HG03103 (cell line): ENCODE measurements at regions not wholly inside any gene's neighbourhood (a gene's known extent, or its start where the extent isn't known, plus 50 kb on each side); places are given as distances from the start of the nearest gene placed in this dataset.
"Not testable (repeated sequence)": the region's sequence is repeated elsewhere in the genome, so short reads cannot be mapped to it uniquely, and the experiment has no call there.

ENCODE experiments used
- ATAC-seq: cut with Tn5 transposase; IDR thresholded peaks from one replicate; pipeline ENCODE4 v1.9.1; 2021; ENCODE audit warnings: low read depth; ENCODE audit not compliant: unreplicated experiment

DNA sequence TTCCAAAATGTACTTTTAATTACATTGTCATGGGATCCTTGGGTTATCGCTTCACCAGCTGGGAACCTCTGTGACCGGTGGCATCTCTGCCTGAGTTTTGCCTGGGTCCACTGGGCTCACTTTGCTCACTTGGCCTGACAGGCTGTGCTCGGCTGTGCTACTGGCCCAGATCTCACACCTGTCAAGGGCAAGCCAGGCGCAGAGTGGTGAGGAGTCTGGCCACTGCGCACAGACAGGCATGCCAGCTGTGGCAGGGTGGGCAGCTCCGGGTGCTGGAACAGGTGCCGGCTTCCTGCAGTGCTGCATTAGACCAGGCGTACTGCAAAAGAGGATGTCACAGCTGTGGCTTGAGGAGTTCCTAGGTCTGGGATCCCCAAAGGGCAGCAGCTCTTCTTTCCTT lies 489.8 kb downstream of the TENT5A start:
- ATAC-seq = no peak

DNA sequence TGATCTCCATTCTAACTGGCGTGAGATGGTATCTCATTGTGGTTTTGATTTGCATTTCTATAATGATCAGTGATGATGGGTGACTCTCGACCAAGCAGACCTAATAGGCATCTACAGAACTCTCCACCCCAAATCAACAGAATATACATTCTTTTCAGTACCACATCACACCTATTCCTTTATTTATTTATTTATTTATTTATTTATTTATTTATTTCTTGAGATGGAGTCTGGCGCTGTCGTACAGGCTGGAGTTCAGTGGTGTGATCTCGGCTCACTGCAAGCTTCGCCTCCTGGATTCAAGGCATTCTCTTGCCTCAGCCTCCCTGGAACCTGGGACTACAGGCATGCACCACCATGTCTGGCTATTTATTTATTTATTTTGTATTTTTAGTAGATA lies 496.3 kb downstream of the TENT5A start:
- not testable (repeated sequence) for ATAC-seq

DNA sequence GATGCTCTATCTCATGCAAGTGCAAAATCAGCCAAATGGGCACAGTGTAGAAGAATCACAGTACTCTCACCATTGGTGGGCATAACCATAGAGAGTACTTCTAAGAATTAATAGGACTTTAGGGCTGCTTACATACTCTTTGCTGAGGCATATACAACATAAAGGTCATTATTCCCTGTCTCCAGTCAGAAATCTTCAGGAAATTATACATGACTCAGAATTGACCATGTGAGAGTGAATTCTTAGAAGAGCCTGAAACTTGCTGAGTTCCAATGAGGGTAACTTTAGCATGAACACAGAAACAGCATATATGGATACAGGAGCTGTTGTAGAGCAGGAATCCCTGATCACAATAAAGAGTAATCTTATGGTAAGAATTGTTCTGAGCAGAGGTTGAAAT lies 498.7 kb downstream of the TENT5A start:
- ATAC-seq = no peak

DNA sequence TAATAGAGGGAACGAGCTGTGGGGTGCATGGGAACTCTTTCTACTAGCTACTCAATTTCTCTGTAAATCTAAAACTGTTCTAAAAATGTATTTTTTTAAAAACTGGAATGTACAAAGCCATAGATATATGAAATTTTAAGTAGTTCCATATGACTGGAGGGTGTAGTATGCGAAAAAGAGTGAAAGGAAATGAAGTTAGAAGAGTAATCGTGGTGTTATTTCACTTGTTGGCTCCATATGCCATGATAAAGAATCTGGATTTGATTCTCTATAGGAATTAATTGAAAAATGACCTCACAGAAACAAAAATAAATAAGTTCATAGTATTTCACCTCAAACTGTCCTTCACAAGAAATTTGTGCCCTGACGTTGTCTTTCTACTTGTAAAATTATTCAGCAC lies 500.2 kb downstream of the TENT5A start:
- no peak for ATAC-seq

DNA sequence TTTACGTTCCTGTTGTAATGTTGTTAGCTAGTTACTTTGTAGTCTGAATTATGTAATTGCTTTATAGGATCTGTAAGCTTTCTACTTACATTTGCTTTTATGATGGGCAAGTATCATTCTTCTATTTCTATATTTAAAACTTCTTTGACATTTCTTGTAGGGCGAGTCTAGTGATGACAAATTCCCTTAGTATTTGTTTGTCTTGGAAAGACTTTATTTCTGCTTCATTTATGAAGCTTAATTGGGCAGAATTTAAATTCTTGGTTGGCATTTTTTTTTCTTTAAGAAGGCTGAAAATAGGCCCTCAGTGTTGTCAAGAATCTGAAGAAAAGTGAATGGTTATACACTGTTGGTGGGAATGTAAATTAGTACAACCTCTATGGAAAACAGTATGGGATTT lies 506.3 kb downstream of the TENT5A start:
- ATAC-seq = no peak

DNA sequence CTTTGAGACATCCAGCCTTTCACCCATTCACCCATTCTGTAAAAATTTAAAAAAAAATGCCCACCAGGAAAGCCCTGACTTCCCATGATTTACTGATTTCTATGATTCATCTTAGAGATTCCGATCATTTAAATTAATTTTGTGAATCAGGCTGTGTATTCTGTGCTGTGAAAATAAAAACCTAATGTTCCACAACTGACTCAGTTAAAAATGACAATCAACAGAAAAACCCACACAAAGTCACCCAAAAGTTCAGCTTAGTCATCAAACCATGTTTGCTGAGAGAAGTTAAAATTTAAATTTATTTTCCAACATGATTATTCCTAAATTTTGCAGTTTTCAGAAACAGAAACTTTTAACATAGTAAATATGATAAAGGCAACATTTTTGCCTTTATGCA lies 509.9 kb downstream of the TENT5A start:
- ATAC-seq = no peak

DNA sequence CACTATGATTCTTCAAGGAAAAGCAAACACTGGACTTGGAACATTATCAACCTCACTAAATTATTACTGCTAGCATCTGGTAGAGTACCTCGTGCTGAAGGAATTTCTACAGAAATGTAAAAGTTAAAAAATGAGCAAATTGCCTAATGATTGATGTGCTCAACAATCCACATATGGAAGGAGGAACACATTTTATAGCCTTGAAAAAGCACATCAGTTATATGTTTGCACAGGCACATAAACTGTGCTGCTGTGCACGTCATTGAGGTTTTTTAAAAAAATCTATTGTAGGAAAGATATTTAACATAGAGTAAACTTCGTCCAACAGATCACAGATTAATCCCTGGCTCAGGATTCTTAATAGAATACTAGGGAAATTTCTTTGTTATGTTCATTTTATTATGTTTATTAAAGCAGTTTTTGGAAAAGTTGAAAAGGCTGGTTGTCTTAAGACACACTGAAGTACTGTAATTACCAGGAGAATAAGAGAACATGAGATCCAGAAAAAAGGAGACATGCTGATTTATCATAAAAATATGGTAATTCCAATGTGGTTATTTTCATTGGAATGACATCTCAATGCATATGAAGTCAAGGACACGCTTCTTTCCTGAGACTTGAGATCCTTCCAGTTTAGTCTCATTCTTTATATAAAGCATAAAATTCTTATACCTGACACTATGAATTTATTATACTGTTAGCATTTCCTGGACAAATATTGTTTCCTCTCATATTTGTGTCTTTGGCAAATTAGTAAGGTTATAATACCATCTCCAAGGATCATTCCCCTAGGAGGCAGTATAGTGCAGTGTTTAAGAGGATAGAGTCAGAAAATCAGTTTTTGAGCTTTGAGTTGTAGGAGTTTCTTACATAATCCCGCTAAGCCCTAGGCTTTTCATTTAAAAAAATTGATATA lies 511.1 kb downstream of the TENT5A start:
- no peak for ATAC-seq

DNA sequence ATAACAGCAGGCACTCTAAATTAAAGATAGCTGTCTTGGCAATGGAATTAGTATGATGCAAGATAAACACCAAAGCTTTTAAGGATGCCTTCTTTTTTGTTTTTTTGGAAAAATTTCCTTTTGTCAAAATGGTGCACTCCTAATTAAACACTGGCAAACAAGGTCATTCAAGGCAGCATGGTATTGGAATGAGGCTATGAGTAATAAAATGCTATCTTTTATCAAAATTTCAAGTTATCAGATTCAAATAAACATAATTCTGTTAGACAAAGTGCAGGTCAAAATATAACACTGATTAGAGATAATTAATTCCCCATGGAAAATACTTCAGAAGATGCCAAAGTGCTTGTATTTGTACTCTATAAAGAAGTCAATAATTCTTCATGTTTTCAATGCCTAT lies 514.1 kb downstream of the TENT5A start:
- no peak for ATAC-seq

DNA sequence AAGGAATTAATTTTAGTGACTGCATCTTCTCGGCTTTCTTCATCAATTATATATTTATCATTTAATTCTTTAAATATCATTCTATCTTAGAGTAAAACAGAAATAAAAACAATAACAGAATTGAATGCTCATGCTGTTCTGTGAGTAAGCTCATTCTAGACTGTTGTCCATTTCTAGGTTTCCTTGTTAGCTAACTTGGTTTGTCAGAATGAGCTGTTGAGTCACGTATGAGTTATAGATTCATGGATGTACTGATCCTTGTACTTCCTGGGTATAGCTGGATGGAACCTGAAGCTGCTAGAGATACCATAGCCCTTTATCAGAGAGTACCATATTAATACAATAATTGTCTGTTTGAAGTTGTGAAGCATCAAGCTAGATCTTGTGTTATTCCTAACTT lies 515.3 kb downstream of the TENT5A start:
- no peak for ATAC-seq

DNA sequence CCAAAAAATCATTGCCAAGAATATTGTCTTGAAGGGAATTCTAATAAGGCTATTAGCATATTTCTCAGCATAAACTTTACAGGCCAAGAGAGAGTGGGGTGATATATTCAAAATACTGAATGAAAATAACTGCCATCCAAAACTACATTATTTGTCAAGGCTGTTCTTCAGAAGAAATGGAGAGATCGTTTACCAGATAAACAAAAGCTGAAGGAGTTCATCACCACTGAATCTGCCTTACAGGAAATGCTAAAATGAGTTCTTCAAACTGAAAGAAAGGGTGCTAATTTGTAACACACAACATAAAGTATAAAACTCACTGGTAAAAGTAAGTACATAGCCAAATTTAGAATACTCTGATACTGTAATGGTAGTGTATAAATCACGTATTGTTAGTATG lies 517.0 kb downstream of the TENT5A start:
- no peak for ATAC-seq

DNA sequence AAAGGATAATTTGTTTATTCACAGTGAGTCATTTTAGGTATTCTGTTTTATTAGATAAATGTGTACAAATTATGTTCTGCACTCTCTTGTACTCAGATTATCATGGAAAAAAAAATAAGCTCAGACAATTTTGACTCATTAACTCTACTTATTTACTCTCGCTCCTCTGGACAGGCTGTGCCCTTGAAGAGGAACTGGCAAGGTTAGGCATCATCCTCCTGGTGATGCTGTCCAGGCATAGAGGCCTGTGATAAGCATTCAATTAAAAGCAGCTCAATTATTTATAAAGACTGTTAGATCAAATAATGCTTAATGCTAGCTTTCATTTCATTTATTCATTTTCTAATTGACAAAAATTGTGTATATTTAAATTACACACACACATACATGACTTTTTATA lies 518.5 kb downstream of the TENT5A start:
- no peak for ATAC-seq

DNA sequence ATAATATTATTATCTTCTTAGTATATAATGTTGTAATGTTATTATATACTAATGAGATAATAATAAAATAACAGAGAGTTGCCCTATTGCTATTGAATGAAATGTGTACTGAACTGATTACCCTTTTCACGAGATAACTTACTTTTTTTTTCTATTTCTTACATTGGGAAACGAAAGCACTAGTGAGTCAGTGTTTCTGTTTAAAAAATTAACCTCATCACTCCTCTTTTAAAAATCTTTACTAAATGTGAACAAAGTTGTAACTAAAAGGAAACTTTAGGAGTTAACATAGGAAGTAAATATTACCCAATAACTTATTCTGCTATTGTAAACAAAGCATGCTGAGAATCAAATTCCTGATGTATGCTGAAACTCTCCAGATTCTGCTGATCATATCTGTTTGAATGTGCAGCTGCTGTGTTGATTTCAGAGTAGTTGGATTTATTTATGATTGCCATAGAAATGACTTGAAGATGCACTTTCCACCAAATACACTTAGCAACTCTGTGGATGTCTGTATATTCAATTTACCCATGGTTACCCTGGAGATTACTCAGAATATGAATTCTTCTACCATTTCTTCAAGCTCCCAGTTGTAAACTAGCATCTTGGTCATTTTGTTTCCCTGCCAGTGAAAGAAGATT lies 523.4 kb downstream of the TENT5A start:
- ATAC-seq = no peak

DNA sequence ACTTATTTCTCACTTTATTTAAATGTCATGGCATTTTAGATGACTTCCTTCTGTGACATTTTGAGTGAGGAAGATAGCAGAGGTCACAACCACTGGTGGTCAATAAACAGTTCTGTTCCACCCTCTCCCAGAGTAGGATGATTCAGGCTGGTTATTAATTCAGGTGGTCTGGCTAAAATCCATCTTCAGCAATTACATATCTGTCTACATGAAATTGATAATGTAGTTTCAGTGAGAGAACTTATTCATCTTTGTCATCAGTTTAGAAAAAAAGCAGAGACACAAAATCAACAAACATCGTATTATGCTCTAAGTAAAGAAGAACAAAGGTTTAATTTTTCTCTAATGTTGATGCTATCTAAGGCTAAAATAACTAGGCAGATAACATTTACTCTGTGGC lies 525.5 kb downstream of the TENT5A start:
- no peak for ATAC-seq

DNA sequence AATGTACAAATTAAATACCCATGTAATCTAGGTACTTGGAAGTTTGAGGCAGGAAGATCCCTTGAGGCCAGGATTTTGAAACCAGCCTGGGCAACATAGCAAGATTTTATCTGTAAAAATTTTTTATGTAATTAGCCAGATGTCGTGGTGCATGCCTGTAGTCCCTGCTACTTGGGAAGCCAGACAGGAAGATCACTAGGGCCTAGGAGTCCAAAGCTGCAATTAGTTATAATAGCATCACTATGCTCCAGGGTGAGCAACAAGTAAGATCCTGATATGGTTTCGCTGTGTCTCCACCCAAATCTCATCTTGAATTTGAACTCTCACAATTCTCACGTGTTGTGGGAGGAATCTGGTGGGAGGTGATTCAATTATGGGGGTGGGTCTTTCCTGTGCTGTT lies 535.8 kb downstream of the TENT5A start:
- ATAC-seq = no peak

DNA sequence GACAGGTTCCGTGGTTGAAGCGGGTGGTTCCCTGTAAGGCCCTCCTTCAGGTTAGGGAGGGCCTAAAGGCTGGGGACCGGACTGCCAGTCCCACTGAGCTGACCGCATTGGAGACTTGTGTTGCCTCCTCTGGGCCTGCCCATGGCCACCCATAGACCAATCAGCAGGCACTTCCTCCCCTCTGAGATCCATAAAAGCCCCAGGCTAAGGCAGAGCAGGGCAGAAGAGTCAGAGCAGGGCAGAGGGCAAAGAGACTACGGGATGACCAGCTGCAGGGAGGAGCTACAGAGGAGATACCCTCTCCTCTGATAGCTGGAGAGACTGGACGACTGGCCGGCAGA lies 537.4 kb downstream of the TENT5A start:
- no peak for ATAC-seq

DNA sequence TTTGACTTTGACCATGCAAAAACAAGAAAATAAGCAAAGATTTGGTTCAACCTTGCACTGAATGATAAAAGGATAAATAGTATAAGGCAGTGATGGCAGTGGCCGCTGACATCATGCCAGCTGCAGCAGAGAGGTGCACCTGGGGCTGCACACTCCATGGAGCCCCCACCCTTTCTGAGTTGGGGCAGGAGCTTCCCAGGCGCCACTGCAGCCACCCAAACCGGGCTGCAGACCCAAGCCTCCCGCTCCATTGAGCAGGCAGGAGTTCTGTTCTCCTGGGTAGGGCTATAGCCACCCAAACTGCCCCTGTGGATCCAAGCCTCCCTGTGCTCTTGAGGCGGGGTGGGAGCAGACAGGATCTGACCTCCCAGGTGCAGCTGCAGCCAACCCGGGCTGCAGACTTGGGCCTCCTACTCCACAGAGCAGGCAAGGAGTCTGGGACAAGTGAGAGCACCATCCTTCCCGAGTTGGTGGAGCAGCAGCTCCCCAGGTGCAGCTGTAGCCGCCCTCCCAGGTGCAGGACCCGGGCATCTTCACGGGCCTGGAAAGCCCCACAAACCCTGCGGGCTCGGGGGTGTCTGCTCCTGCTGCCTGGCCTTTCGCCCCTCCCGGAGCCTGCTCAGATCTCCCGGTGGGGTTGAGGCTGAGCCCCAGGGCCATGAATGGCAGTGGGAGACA lies 537.9 kb downstream of the TENT5A start:
- ATAC-seq = no peak

DNA sequence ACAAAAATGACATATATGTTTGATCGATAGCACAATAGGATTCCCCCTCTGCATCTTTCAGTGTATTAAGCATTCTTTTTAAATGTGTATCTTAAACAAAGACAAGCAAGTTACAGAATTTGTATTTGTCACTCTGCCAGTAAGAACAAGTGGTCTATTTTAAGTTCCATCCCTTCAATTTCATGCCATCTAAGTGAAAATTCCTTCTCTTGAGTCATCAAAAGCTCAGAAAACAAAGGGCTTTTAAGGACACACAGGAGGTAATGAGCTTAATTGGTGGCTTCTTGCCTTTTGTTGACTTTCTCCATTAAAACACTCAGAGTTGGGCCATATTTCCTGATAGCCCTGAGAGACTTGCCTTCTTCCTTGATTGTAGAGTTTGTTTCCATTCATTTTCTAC lies 547.8 kb downstream of the TENT5A start:
- ATAC-seq = no peak

DNA sequence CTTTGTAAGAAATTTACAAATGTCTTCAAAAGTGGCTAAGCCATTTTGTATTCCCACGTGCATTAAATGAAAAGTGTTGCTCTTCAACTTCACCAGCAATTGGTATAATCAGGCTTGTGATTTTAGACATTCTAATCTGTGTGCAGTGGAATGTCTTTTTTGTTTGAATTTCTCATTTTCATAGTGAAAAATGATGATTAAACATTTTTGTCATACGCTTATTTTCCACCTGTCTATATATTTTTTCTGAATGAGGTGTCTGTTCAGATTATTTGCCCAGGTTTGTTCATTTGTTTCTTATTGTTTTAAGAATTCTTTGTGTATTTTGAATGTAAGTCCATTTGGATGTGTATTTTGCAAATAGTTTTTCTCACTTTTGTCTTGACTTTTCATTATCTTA lies 558.1 kb downstream of the TENT5A start:
- ATAC-seq = no peak

DNA sequence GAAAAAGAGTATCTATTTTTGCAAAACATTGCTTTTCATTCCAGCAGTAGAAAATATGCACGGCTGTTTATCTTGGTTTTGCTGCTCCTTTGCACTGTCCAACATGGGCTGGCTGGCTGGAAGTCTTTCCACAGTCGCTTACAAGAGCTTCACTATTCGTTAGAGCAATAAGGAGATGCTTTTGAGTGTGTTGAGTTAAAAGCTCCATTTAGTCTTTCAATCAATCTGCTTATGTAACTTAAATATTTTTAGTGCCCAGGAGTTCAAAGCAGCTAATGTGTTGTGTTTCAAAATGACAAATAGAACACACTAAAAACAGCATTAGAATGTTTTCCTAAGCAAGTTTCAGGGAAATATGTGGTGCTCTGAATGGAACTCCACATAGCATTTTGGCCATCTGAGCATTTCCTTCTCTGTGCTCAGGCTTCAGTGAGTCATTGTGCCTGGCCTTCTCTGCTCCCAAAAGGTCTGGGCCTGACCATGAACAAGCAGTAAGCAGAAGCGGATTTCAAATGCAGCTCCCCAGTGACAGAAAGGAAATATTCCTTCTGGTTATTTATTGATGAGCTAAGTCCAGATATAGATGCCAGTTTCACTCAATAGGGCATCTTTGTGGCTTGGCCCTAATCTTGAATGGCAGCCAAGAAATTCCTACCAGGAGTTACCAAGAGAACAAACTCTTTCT lies 580.3 kb downstream of the TENT5A start:
- no peak for ATAC-seq

DNA sequence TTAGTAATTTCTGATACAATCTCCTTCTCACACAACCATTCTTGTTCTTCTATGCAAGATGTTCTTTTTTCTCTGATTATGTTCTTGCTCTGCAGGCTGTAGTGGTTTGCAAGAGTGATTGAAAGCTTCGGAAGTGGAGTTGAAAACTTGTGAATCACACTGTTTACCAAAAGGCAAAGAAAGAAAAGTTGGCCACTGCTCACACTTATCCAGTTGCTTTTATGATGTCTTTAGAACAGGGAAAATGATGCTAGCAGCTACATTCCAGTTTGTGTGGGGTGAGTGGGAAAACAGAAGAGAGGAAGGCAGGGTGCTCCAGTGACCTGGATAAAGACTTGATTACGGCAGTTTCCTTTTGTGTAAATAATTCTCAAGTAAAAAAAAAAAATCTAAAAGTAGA lies 583.3 kb downstream of the TENT5A start:
- no peak for ATAC-seq

DNA sequence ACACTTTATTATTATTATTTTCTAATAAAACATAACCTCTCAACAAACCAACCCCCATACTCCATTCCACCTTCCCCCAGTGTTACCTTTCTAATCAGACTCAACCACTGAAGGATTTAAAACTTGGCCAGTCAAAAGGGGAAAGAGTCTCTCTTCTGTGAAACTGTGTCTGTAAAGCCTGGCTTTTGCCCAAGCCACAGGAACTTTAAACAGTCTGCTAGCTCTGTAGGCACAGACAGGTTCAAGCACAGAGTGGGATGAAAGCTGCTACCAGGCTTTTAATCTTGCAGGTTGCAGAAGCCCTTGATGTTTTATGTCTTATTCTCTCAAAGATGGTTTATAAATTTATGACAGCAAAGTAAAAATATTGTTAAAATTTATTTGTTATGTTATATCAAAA lies 585.7 kb downstream of the TENT5A start:
- ATAC-seq = no peak
